ENCODE measurements at regions not wholly inside any gene's neighbourhood (a gene's known extent, or its start where the extent isn't known, plus 50 kb on each side); places are given as distances from the start of the nearest gene placed in this dataset.
A peak's percentile ranks its signal among the peaks of the same experiment; 100 is the strongest.

GRCh38 chr4:124432500-124432899, 280.0 kb downstream of the ANKRD50 start:
- H3K4me3 ChIP-seq = no peak overlapping the region
- no peak for TF ChIP-seq CTCF (IDR thresholded peaks at IDR 0.05)
- H3K9me3 ChIP-seq = no peaks in the 10 kb centered on the region
- H3K36me3 ChIP-seq = no peaks in the 10 kb centered on the region
- WGBS, 2 donors = 55 to 58% methylated on average over 4 of the region's 4 CpGs
- ATAC-seq = no peak
- no peak for DNase-seq
- H3K27ac ChIP-seq = no peak overlapping the region
- H3K4me1 ChIP-seq = peaks cover 0 to 27% (median 6%) of the 10 kb centered on the region in 9 donors
- intact Hi-C loops (cut with DNase I) = no loop called here
- H3K27me3 ChIP-seq = no peaks in the 10 kb centered on the region

GRCh38 chr4:124433044-124433443, 279.5 kb downstream of the ANKRD50 start:
- no peaks in the 10 kb centered on the region for H3K36me3 ChIP-seq
- no peak overlapping the region for H3K27ac ChIP-seq
- peaks cover 0 to 27% (median 2%) of the 10 kb centered on the region in 9 donors for H3K4me1 ChIP-seq
- H3K9me3 ChIP-seq = no peaks in the 10 kb centered on the region
- no peak for ATAC-seq
- no peak for TF ChIP-seq CTCF (IDR thresholded peaks at IDR 0.05)
- intact Hi-C loops (cut with DNase I) = no loop called here
- no peaks in the 10 kb centered on the region for H3K27me3 ChIP-seq
- DNase-seq = no peak
- no peak overlapping the region for H3K4me3 ChIP-seq
- WGBS, 2 donors = 91 to 94% methylated on average over 3 of the region's 3 CpGs

- DNase-seq = no peak
- intact Hi-C loops (cut with DNase I) = no loop called here
- peaks cover 0 to 23% (median 0%) of the 10 kb centered on the region in 9 donors for H3K4me1 ChIP-seq
- WGBS, 2 donors = 86% methylated on average over 8 of the region's 8 CpGs
- H3K27me3 ChIP-seq = no peaks in the 10 kb centered on the region
- H3K4me3 ChIP-seq = no peak overlapping the region
- no peak for TF ChIP-seq CTCF (IDR thresholded peaks at IDR 0.05)
- no peaks in the 10 kb centered on the region for H3K9me3 ChIP-seq
- H3K36me3 ChIP-seq = no peaks in the 10 kb centered on the region
- peak in 1 of 8 donors; percentile 15 for ATAC-seq
- H3K27ac ChIP-seq = no peak overlapping the region
Measured at GRCh38 chr4:124433500-124433899, 279.0 kb downstream of the ANKRD50 start.

GRCh38 chr4:124435274-124435950, 277.1 kb downstream of the ANKRD50 start:
- DNase-seq = no peak
- Histone ChIP-seq H3K36me3 (no peaks in the 10 kb centered on the region), H3K9me3 (peaks cover 0 to 5% (median 0%) of the 10 kb centered on the region in 11 donors), H3K4me1 (peaks cover 0 to 9% (median 0%) of the 10 kb centered on the region in 9 donors), H3K4me3 (no peak overlapping the region), H3K27me3 (no peaks in the 10 kb centered on the region), H3K27ac (no peak overlapping the region)
- 54 to 92% methylated on average over 2 of the region's 2 CpGs for WGBS, 2 donors
- intact Hi-C loops (cut with DNase I) = no loop called here
- no peak for ATAC-seq
- TF ChIP-seq CTCF (IDR thresholded peaks at IDR 0.05) = no peak
